Neural cell (in vitro differentiated cells): ENCODE measurements at regions not wholly inside any gene's neighbourhood (a gene's known extent, or its start where the extent isn't known, plus 50 kb on each side); places are given as distances from the start of the nearest gene placed in this dataset.
A peak's percentile ranks its signal among the peaks of the same experiment; 100 is the strongest.

ENCODE experiments used
- H2AFZ ChIP-seq: fragments of 200-600, 300-800 bp; sonication (generic), shearing (Covaris generic); 2 replicates; pipeline ENCODE4 v1.6.0; 2014; ENCODE audit warnings: low read depth, mild to moderate bottlenecking, antibody characterized with exemption, low read length, moderate library complexity
- H3F3A ChIP-seq: fragments of 200-600 bp; shearing (Covaris generic); 2 replicates; pipeline ENCODE4 v1.6.1; 2016; ENCODE audit warnings: mild to moderate bottlenecking, moderate library complexity, mixed read lengths, antibody characterized with exemption, low read length; ENCODE audit not compliant: insufficient read depth, poor library complexity, severe bottlenecking
- H3K27ac ChIP-seq: fragments of 200-600, 300-800 bp; sonication (generic), shearing (Covaris generic); 2 replicates; pipeline ENCODE4 v1.5.1; 2014; ENCODE audit warnings: mild to moderate bottlenecking, low read length, moderate library complexity
- H3K27me3 ChIP-seq: fragments of 300-800, 200-600 bp; sonication (generic), shearing (Covaris generic); 2 replicates; pipeline ENCODE4 v1.6.0; 2014; ENCODE audit warnings: mild to moderate bottlenecking, low read depth, low read length, moderate library complexity; ENCODE audit not compliant: insufficient read depth
- H3K36me3 ChIP-seq: fragments of 300-800, 200-600 bp; sonication (generic), shearing (Covaris generic); 2 replicates; pipeline ENCODE4 v1.5.1; 2014; ENCODE audit warnings: mild to moderate bottlenecking, antibody characterized with exemption, low read length, moderate library complexity; ENCODE audit not compliant: insufficient read depth
- H3K4me2 ChIP-seq: fragments of 300-800, 200-600 bp; sonication (generic), shearing (Covaris generic); 2 replicates; pipeline ENCODE4 v1.6.0; 2014; ENCODE audit warnings: mild to moderate bottlenecking, low read length
- H3K4me3 ChIP-seq: fragments of 300-800, 200-600 bp; sonication (generic), shearing (Covaris generic); 2 replicates; pipeline ENCODE4 v1.5.1; 2014; ENCODE audit warnings: mild to moderate bottlenecking, low read length, moderate library complexity
- H3K79me2 ChIP-seq: fragments of 200-600 bp; shearing (Covaris generic); replicated peaks from 2 replicates; pipeline ENCODE4 v1.6.0; 2014; ENCODE audit warnings: mild to moderate bottlenecking, low read length, moderate library complexity; ENCODE audit not compliant: insufficient read depth
- H3K9ac ChIP-seq: fragments of 300-800, 200-600 bp; sonication (generic), shearing (Covaris generic); 2 replicates; pipeline ENCODE4 v1.6.1; 2016; ENCODE audit warnings: mild to moderate bottlenecking, low read length, mixed read lengths
- H3K9me2 ChIP-seq: fragments of 200-600 bp; shearing (Covaris generic); 2 replicates; pipeline ENCODE4 v1.6.1; 2016; ENCODE audit warnings: mild to moderate bottlenecking, low read length, mixed read lengths; ENCODE audit not compliant: insufficient read depth
- H3K9me3 ChIP-seq: fragments of 200-600, 300-800 bp; sonication (generic), shearing (Covaris generic); 2 replicates; pipeline ENCODE4 v1.6.1; 2016; ENCODE audit warnings: mild to moderate bottlenecking, mixed run types, low read length, moderate library complexity, mixed read lengths
- H4K20me1 ChIP-seq: fragments of 200-600 bp; shearing (Covaris generic); 2 replicates; pipeline ENCODE4 v1.6.1; 2016; ENCODE audit warnings: mild to moderate bottlenecking, mixed run types; ENCODE audit not compliant: insufficient read depth
- CTCF ChIP-seq: fragments of 450-650 bp; IDR thresholded peaks from 2 replicates; pipeline ENCODE4 v1.5.1; 2014; ENCODE audit warnings: antibody characterized with exemption, mild to moderate bottlenecking, moderate library complexity; ENCODE audit not compliant: poor library complexity, severe bottlenecking
- EP300 ChIP-seq: fragments of 450-650 bp; conservative IDR thresholded peaks from 2 replicates; pipeline ENCODE4 v1.6.1; 2014; ENCODE audit warnings: antibody characterized with exemption, mild to moderate bottlenecking, moderate library complexity; ENCODE audit not compliant: poor library complexity, severe bottlenecking
- EZH2 ChIP-seq: fragments of 200-600, 300-800 bp; shearing (Covaris generic), sonication (generic); IDR thresholded peaks from 2 replicates; pipeline ENCODE4 v1.6.1; 2014; ENCODE audit warnings: antibody characterized with exemption, low read length, borderline replicate concordance, mild to moderate bottlenecking; ENCODE audit not compliant: insufficient read depth, poor library complexity, severe bottlenecking
- MXI1 ChIP-seq: fragments of 450-650 bp; conservative IDR thresholded peaks from 2 replicates; pipeline ENCODE4 v1.6.1; 2014; ENCODE audit warnings: antibody characterized with exemption, mild to moderate bottlenecking; ENCODE audit not compliant: poor library complexity, severe bottlenecking
- POLR2AphosphoS5 ChIP-seq: IDR thresholded peaks from 2 replicates; pipeline ENCODE4 v1.6.1; 2012
- RAD21 ChIP-seq: fragments of 450-650 bp; conservative IDR thresholded peaks from 2 replicates; pipeline ENCODE4 v1.6.1; 2014; ENCODE audit warnings: antibody characterized with exemption, mild to moderate bottlenecking, moderate library complexity
- REST ChIP-seq: IDR thresholded peaks from 2 replicates; pipeline ENCODE4 v1.6.1; 2012; ENCODE audit warnings: borderline replicate concordance
- SMC3 ChIP-seq: fragments of 450-650 bp; conservative IDR thresholded peaks from 2 replicates; pipeline ENCODE4 v1.6.1; 2014; ENCODE audit warnings: antibody characterized with exemption, mild to moderate bottlenecking, moderate library complexity; ENCODE audit not compliant: poor library complexity
- TAF1 ChIP-seq: IDR thresholded peaks from 2 replicates; pipeline ENCODE4 v1.6.1; 2012; ENCODE audit warnings: low read depth

- H3K36me3 ChIP-seq, result no peaks in the 10 kb centered on the region
- H3K9ac ChIP-seq, result peak overlapping the region; percentile 9
- no peaks in the 10 kb centered on the region for H3K27me3 ChIP-seq
- H4K20me1 ChIP-seq, result no peaks in the 10 kb centered on the region
- no peak overlapping the region for H2AFZ ChIP-seq
- no peaks in the 10 kb centered on the region for H3K9me2 ChIP-seq
- no peaks in the 10 kb centered on the region for H3K79me2 ChIP-seq
- H3K27ac ChIP-seq, result peak overlapping the region; percentile 53
- no peaks in the 10 kb centered on the region for H3K9me3 ChIP-seq
- peaks cover 4% of the 10 kb centered on the region for H3F3A ChIP-seq
- peak overlapping the region; percentile 36 for H3K4me3 ChIP-seq
- TF ChIP-seq REST, result peak; percentile 67
- peak; percentile 29 for TF ChIP-seq SMC3
- no peak for TF ChIP-seq EZH2
- TF ChIP-seq RAD21, result peak; percentile 50
- peak; percentile 97 for TF ChIP-seq POLR2AphosphoS5
- no peak for TF ChIP-seq TAF1
- TF ChIP-seq MXI1, result peak; percentile 57
- TF ChIP-seq EP300, result peak; percentile 99
- peak; percentile 16 for TF ChIP-seq CTCF
- H3K4me2 ChIP-seq, result no peak overlapping the region
These were observed 116.0 kb upstream of the PFKP start for GRCh38 chr10:2951235-2951835.

- Histone ChIP-seq H4K20me1 (no peaks in the 10 kb centered on the region), H3K9me3 (no peaks in the 10 kb centered on the region), H3K9me2 (no peaks in the 10 kb centered on the region), H3F3A (peaks cover 4% of the 10 kb centered on the region), H3K36me3 (no peaks in the 10 kb centered on the region), H3K9ac (no peak overlapping the region), H3K27me3 (no peaks in the 10 kb centered on the region), H2AFZ (no peak overlapping the region), H3K79me2 (no peaks in the 10 kb centered on the region), H3K4me2 (no peak overlapping the region), H3K27ac (peak overlapping the region; percentile 43), H3K4me3 (peak overlapping the region; percentile 36)
- TF ChIP-seq TAF1 (no peak), REST (no peak), MXI1 (no peak), SMC3 (no peak), RAD21 (no peak)
These were observed 116.8 kb upstream of the PFKP start for GRCh38 chr10:2950546-2950945.
